Omental fat pad (tissue), 3 donors: ENCODE measurements at regions not wholly inside any gene's neighbourhood (a gene's known extent, or its start where the extent isn't known, plus 50 kb on each side); places are given as distances from the start of the nearest gene placed in this dataset.

Experiments used
- ATAC-seq: fragments of 150-250 bp; one replicate; pipeline ENCODE4 v1.9.1; 2016; ENCODE audit warnings: mild to moderate bottlenecking, moderate library complexity; ENCODE audit not compliant: low FRiP score
- DNase-seq: peaks from one replicate; pipeline ENCODE4 v3.0.0-alpha.2; 2019; ENCODE audit warnings: low spot score
- TF ChIP-seq, protein P1 (sequence below), 3 donors: fragments of 450-650 bp; IDR thresholded peaks; one replicate each; pipeline ENCODE4 v1.5.1; 2016 to 2017; ENCODE audit warnings: antibody characterized with exemption in 3 of 3, mild to moderate bottlenecking in 3 of 3, moderate library complexity in 2 of 3

DNA sequence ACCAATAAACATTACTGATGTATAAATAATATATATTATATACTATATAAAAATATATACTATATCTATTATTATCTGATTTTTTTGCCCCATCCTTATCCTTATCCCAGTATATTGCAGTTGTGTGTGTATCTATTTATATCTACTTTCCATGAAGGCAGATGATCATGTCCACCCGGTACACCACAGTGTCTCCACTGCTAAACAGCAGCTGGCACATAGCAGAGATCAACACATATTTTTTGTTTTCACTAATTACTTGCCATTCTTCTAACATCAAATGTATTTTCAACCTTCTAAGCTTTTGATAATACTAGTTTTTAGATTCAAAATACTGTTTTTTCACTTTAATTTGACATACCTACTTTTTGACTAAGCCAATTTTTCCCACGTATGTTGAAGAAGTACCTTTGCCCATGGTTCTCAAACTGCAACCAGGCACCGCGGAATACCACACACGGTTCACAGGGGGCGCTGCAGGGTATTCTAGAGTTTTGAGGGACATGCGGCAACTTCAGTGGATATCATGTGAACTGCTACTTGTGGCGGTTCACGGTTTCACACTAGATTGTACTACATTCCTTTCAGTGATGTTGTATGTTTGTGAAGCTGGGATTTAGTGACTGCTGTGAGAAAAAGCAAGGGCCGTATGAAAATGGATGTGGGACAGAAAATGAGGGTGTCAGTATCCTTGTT lies 182.5 kb upstream of the NPY2R start:
- no peak for DNase-seq
- ATAC-seq: no peak

DNA sequence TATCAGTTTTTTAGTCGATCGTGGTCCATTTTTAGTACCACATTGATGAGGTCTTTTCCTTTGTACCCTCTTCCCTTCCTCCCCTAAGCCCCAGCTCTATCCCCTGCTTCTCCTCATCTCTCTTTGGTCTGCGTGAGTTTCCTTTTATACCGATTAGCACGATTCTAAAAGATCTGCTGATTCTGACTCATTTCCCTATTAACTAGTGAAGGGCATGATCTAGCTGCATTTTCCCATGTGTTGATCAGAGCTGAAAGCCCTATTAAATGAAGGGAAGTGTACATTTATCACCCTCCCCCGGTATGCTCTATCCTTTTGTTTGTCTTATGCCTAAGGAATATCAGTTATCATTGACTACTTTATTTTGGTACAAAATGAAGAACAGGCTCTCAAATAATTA lies 181.7 kb upstream of the NPY2R start:
- DNase-seq: no peak
- ATAC-seq: no peak
- TF ChIP-seq, protein P1, sequence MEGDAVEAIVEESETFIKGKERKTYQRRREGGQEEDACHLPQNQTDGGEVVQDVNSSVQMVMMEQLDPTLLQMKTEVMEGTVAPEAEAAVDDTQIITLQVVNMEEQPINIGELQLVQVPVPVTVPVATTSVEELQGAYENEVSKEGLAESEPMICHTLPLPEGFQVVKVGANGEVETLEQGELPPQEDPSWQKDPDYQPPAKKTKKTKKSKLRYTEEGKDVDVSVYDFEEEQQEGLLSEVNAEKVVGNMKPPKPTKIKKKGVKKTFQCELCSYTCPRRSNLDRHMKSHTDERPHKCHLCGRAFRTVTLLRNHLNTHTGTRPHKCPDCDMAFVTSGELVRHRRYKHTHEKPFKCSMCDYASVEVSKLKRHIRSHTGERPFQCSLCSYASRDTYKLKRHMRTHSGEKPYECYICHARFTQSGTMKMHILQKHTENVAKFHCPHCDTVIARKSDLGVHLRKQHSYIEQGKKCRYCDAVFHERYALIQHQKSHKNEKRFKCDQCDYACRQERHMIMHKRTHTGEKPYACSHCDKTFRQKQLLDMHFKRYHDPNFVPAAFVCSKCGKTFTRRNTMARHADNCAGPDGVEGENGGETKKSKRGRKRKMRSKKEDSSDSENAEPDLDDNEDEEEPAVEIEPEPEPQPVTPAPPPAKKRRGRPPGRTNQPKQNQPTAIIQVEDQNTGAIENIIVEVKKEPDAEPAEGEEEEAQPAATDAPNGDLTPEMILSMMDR (IDR thresholded peaks at IDR 0.05): no peak

More for the DNA sequence above, 182.5 kb upstream of the NPY2R start:
- TF ChIP-seq, protein P1 (IDR thresholded peaks at IDR 0.05): no peak

DNA sequence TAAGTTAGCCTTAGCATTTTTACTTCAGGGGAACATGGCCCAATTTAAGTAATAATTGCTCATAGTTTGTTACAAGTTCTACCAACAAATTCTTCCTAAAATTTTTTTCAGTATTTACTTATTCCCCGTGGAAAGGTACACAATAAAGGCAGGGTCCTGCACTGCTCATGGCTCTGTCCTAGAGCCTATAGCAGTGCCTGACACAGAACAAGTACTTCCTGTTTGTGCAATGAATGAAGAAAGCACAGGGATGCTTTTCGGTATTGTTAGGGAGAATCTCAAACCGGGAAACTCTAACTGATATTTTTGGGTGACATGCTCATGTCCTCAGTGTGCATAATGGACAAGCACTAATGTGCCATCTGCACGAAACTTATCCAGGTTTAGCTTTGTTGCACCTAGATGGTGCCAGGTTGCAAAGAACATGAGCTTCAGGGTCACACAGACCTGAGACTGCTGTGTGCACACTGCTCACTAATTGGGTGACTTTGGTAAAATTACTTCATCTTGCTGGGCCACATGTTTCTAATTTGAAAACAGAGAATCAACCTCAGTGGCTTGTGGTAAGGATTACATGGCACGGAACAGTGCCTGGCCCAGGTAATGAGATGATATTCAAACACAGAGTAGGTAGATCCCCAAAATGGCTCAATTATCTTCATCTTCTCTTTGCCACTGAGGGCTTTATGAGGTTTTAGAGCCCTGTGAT lies 175.8 kb upstream of the NPY2R start:
- no peak for ATAC-seq
- TF ChIP-seq, protein P1 (IDR thresholded peaks at IDR 0.05): no peak
- DNase-seq: no peak

DNA sequence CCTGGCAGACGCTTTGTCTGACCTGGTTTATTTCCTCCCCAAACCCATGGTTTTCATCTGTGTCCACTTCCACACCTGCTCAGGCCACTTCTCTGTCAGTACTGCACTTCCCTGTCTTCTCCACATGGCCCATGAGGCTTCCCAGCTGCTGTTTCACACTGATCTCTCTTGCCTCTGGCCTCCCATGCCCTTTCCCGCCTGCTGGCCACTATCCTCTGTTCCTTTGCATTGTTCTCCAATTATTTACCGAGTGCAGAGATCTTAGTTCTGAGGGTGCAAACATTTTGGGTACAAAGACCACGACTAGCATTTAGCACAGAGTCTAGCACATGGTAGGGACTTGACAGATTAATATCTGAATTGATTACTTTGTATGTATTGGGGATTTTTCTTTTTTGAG lies 174.8 kb upstream of the NPY2R start:
- TF ChIP-seq, protein P1 (IDR thresholded peaks at IDR 0.05): no peak
- no peak for DNase-seq
- ATAC-seq: no peak

DNA sequence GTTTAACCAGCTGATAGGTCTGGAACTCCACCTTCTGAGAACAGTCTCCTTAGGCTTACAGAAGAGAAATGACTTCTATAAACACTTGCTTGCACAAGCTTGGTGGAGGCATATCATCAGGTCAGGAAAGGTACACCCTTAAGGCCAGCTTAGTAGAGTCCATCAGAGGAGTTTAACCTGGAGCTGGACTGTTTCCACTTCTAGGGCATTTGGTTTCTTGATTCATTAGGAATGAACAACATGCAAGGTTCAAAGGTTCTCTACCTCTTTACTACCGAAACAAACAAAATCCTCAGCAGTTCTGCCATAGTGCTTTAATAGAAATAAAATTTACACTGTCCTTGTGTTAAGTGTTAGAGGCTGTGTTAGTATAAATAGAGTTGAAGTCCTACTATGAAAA lies 171.4 kb upstream of the NPY2R start:
- ATAC-seq (no peak), DNase-seq (no peak)
- TF ChIP-seq, protein P1 (IDR thresholded peaks at IDR 0.05): no peak

DNA sequence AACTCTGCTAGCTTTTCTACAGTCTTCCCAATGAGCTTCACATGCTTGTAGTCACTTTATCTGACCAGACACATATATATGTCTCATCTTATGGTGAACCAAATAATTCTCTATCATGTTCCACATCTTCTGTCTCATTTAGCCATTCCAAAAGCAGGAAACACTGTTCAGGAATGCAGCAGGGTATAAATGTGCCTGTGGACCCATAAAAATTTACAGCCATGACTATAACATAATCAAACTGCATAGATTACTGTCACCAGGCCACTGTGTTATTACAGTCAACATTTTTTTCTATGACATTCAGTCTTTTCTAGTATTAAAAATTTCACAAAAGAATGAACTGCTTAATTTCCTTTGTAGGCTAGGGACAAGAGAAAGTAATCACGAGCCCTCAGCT lies 170.0 kb upstream of the NPY2R start:
- TF ChIP-seq, protein P1 (IDR thresholded peaks at IDR 0.05): no peak
- ATAC-seq: no peak
- DNase-seq: no peak

DNA sequence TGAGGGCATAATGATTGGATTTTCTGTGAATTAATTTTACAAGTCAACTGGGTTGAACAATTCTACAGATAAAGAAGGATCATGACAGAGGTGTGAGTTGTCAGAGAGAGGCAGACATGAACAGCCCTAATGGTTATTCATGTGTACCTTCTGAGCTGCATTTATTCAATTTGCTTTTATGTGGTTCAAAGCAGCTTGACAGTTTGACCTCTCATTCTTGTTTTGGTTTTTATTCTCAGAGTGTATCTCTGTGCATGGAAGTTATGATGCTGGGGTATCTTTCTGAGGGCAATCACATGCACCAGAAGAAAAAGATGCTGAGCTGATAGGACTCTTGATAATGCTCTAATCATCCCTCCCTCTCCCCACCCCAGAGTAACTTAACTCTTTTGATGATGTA lies 169.3 kb upstream of the NPY2R start:
- DNase-seq (no peak), ATAC-seq (no peak)
- TF ChIP-seq, protein P1 (IDR thresholded peaks at IDR 0.05): no peak
